PFSK-1 (cell line): ENCODE measurements at regions not wholly inside any gene's neighbourhood (a gene's known extent, or its start where the extent isn't known, plus 50 kb on each side); places are given as distances from the start of the nearest gene placed in this dataset.

Source experiments
- FOXP2 ChIP-seq: optimal IDR thresholded peaks from 2 replicates; pipeline ENCODE3; 2011; ENCODE audit warnings: borderline replicate concordance, control low read depth, inconsistent platforms; ENCODE audit not compliant: insufficient read depth; ENCODE audit errors: extremely low read length, extremely low read depth
- POLR2AphosphoS5 ChIP-seq: IDR thresholded peaks from 2 replicates; pipeline ENCODE4 v1.6.1; 2012; ENCODE audit warnings: low read depth, mild to moderate bottlenecking, control low read depth, low read length, moderate library complexity
- SIN3A ChIP-seq: IDR thresholded peaks from 2 replicates; pipeline ENCODE4 v1.6.1; 2012; ENCODE audit warnings: mild to moderate bottlenecking, low read length, moderate library complexity, borderline replicate concordance; ENCODE audit not compliant: insufficient read depth
- TAF1 ChIP-seq: IDR thresholded peaks from 2 replicates; pipeline ENCODE4 v1.6.1; 2012; ENCODE audit warnings: low read length, control low read depth, borderline replicate concordance; ENCODE audit not compliant: insufficient read depth
- TF ChIP-seq, protein P1 (sequence below), 2 experiments: IDR thresholded peaks; 2 replicates each; pipeline versions ENCODE4 v1.6.1 to v1.8.0; 2011 to 2012; ENCODE audit warnings: low read depth in 2 of 2, low read length in 2 of 2, control low read depth in 1 of 2, inconsistent platforms in 1 of 2, mild to moderate bottlenecking in 1 of 2, moderate library complexity in 1 of 2; ENCODE audit not compliant: insufficient read depth in 1 of 2

- TF ChIP-seq FOXP2 = no peak
- TF ChIP-seq TAF1 = no peak
Observed at GRCh38 chr2:220270481-220271070, 643.1 kb downstream of the SLC4A3 start.

- no peak for TF ChIP-seq SIN3A
- no peak for TF ChIP-seq TAF1
- TF ChIP-seq FOXP2 = no peak
- TF ChIP-seq, protein P1, sequence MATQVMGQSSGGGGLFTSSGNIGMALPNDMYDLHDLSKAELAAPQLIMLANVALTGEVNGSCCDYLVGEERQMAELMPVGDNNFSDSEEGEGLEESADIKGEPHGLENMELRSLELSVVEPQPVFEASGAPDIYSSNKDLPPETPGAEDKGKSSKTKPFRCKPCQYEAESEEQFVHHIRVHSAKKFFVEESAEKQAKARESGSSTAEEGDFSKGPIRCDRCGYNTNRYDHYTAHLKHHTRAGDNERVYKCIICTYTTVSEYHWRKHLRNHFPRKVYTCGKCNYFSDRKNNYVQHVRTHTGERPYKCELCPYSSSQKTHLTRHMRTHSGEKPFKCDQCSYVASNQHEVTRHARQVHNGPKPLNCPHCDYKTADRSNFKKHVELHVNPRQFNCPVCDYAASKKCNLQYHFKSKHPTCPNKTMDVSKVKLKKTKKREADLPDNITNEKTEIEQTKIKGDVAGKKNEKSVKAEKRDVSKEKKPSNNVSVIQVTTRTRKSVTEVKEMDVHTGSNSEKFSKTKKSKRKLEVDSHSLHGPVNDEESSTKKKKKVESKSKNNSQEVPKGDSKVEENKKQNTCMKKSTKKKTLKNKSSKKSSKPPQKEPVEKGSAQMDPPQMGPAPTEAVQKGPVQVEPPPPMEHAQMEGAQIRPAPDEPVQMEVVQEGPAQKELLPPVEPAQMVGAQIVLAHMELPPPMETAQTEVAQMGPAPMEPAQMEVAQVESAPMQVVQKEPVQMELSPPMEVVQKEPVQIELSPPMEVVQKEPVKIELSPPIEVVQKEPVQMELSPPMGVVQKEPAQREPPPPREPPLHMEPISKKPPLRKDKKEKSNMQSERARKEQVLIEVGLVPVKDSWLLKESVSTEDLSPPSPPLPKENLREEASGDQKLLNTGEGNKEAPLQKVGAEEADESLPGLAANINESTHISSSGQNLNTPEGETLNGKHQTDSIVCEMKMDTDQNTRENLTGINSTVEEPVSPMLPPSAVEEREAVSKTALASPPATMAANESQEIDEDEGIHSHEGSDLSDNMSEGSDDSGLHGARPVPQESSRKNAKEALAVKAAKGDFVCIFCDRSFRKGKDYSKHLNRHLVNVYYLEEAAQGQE (IDR thresholded peaks at IDR 0.05; ENCODE audit: insufficient read depth in 1 of 2, low read depth in 2 of 2, low read length in 2 of 2) = no peak
- no peak for TF ChIP-seq POLR2AphosphoS5
Observed at GRCh38 chr2:220272656-220273055, 645.2 kb downstream of the SLC4A3 start.

DNA sequence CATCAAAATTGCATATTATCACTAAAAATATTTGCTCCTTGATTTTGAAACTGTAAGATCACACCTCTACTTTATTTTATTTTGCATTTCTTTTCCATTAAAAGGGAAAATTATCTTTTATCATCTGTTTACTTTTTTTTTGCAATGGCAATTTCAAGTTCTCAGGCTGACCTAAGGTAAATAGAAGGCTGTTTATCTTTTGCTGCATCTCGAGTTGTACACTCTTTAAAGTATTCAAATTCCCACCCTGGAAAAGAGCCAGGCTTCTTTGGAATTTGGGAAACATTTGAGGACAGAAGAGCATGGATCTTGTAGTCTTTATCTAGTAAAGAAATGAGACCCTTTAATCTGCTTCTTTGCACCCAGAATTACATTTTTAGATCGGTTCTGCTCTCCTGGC lies 645.7 kb downstream of the SLC4A3 start:
- TF ChIP-seq TAF1 (no peak), POLR2AphosphoS5 (no peak), FOXP2 (no peak), SIN3A (no peak)
- TF ChIP-seq, protein P1 (IDR thresholded peaks at IDR 0.05; ENCODE audit: insufficient read depth in 1 of 2, low read depth in 2 of 2, low read length in 2 of 2) = no peak

GRCh38 chr2:220275454-220275853 lies 648.0 kb downstream of the SLC4A3 start:
- no peak for TF ChIP-seq TAF1
- TF ChIP-seq SIN3A = no peak
- no peak for TF ChIP-seq POLR2AphosphoS5
- TF ChIP-seq, protein P1 (IDR thresholded peaks at IDR 0.05; ENCODE audit: insufficient read depth in 1 of 2, low read depth in 2 of 2, low read length in 2 of 2) = no peak
- TF ChIP-seq FOXP2 = no peak

GRCh38 chr2:220276741-220277444 lies 649.5 kb downstream of the SLC4A3 start:
- TF ChIP-seq POLR2AphosphoS5 (no peak), FOXP2 (no peak)
- TF ChIP-seq, protein P1 (IDR thresholded peaks at IDR 0.05; ENCODE audit: insufficient read depth in 1 of 2, low read depth in 2 of 2, low read length in 2 of 2) = no peak

- no peak for TF ChIP-seq TAF1
- no peak for TF ChIP-seq FOXP2
- no peak for TF ChIP-seq POLR2AphosphoS5
- TF ChIP-seq SIN3A = no peak
- TF ChIP-seq, protein P1 (IDR thresholded peaks at IDR 0.05; ENCODE audit: insufficient read depth in 1 of 2, low read depth in 2 of 2, low read length in 2 of 2) = no peak
Observed at GRCh38 chr2:220277445-220277975, 650.1 kb downstream of the SLC4A3 start.
